ENCODE measurements at regions not wholly inside any gene's neighbourhood (a gene's known extent, or its start where the extent isn't known, plus 50 kb on each side); places are given as distances from the start of the nearest gene placed in this dataset.

- Histone ChIP-seq H3K9me3 (ENCODE audit: low read depth, low read length) (no peaks in the 10 kb centered on the region), H3K4me3 (no peak overlapping the region), H3K27ac (no peak overlapping the region), H3K9ac (ENCODE audit: insufficient read length) (no peak overlapping the region), H3K36me3 (ENCODE audit: insufficient read depth, low read length) (no peaks in the 10 kb centered on the region)
- no peak for TF ChIP-seq POLR2AphosphoS5 (IDR thresholded peaks at IDR 0.05; ENCODE audit: borderline replicate concordance, low read depth, low read length)
- no peak for TF ChIP-seq EZH2 (IDR thresholded peaks at IDR 0.05)
- TF ChIP-seq FOXP2 (optimal IDR thresholded peaks at IDR 0.05; ENCODE audit: control extremely low read depth, extremely low read length, insufficient read depth), result no peak
- no peak for DNase-seq (ENCODE audit: low read depth, low spot score)
Observed at GRCh38 chr11:32262367-32262766, 171.5 kb downstream of the RCN1 start.

GRCh38 chr11:32265911-32266310, 169.4 kb downstream of the WT1 start:
- H3K9ac ChIP-seq (ENCODE audit: insufficient read length), result no peak overlapping the region
- TF ChIP-seq EZH2 (IDR thresholded peaks at IDR 0.05) (no peak), POLR2AphosphoS5 (IDR thresholded peaks at IDR 0.05; ENCODE audit: borderline replicate concordance, low read depth, low read length) (no peak), FOXP2 (optimal IDR thresholded peaks at IDR 0.05; ENCODE audit: control extremely low read depth, extremely low read length, insufficient read depth) (no peak)
- no peaks in the 10 kb centered on the region for H3K9me3 ChIP-seq (ENCODE audit: low read depth, low read length)
- H3K4me3 ChIP-seq, result no peak overlapping the region
- H3K27ac ChIP-seq, result no peak overlapping the region
- no peaks in the 10 kb centered on the region for H3K36me3 ChIP-seq (ENCODE audit: insufficient read depth, low read length)
- DNase-seq (ENCODE audit: low read depth, low spot score), result no peak

- no peak for DNase-seq (ENCODE audit: low read depth, low spot score)
- no peak for TF ChIP-seq FOXP2 (optimal IDR thresholded peaks at IDR 0.05; ENCODE audit: control extremely low read depth, extremely low read length, insufficient read depth)
- TF ChIP-seq POLR2AphosphoS5 (IDR thresholded peaks at IDR 0.05; ENCODE audit: borderline replicate concordance, low read depth, low read length), result no peak
- no peak for TF ChIP-seq EZH2 (IDR thresholded peaks at IDR 0.05)
- Histone ChIP-seq H3K4me3 (no peak overlapping the region), H3K36me3 (ENCODE audit: insufficient read depth, low read length) (no peaks in the 10 kb centered on the region), H3K9ac (ENCODE audit: insufficient read length) (no peak overlapping the region), H3K9me3 (ENCODE audit: low read depth, low read length) (no peaks in the 10 kb centered on the region), H3K27ac (no peak overlapping the region)
Observed at GRCh38 chr11:32266601-32267000, 168.7 kb downstream of the WT1 start.

- TF ChIP-seq FOXP2 (optimal IDR thresholded peaks at IDR 0.05; ENCODE audit: control extremely low read depth, extremely low read length, insufficient read depth) (no peak), POLR2AphosphoS5 (IDR thresholded peaks at IDR 0.05; ENCODE audit: borderline replicate concordance, low read depth, low read length) (no peak), EZH2 (IDR thresholded peaks at IDR 0.05) (no peak)
- no peak overlapping the region for H3K9ac ChIP-seq (ENCODE audit: insufficient read length)
- no peak for DNase-seq (ENCODE audit: low read depth, low spot score)
- no peak overlapping the region for H3K27ac ChIP-seq
- H3K4me3 ChIP-seq, result no peak overlapping the region
- H3K9me3 ChIP-seq (ENCODE audit: low read depth, low read length), result no peaks in the 10 kb centered on the region
- H3K36me3 ChIP-seq (ENCODE audit: insufficient read depth, low read length), result no peaks in the 10 kb centered on the region
Observed at GRCh38 chr11:32267679-32268187, 167.6 kb downstream of the WT1 start.

GRCh38 chr11:32273931-32274330, 161.4 kb downstream of the WT1 start:
- no peak overlapping the region for H3K9ac ChIP-seq (ENCODE audit: insufficient read length)
- DNase-seq (ENCODE audit: low read depth, low spot score), result no peak
- no peak overlapping the region for H3K4me3 ChIP-seq
- no peaks in the 10 kb centered on the region for H3K36me3 ChIP-seq (ENCODE audit: insufficient read depth, low read length)
- no peak for TF ChIP-seq POLR2AphosphoS5 (IDR thresholded peaks at IDR 0.05; ENCODE audit: borderline replicate concordance, low read depth, low read length)
- no peak for TF ChIP-seq EZH2 (IDR thresholded peaks at IDR 0.05)
- TF ChIP-seq FOXP2 (optimal IDR thresholded peaks at IDR 0.05; ENCODE audit: control extremely low read depth, extremely low read length, insufficient read depth), result no peak
- H3K9me3 ChIP-seq (ENCODE audit: low read depth, low read length), result no peaks in the 10 kb centered on the region
- H3K27ac ChIP-seq, result no peak overlapping the region

- Histone ChIP-seq H3K36me3 (ENCODE audit: insufficient read depth, low read length) (no peaks in the 10 kb centered on the region), H3K27ac (no peak overlapping the region), H3K4me3 (no peak overlapping the region), H3K9ac (ENCODE audit: insufficient read length) (no peak overlapping the region), H3K9me3 (ENCODE audit: low read depth, low read length) (no peaks in the 10 kb centered on the region)
- no peak for DNase-seq (ENCODE audit: low read depth, low spot score)
- TF ChIP-seq POLR2AphosphoS5 (IDR thresholded peaks at IDR 0.05; ENCODE audit: borderline replicate concordance, low read depth, low read length), result no peak
- TF ChIP-seq EZH2 (IDR thresholded peaks at IDR 0.05), result no peak
- TF ChIP-seq FOXP2 (optimal IDR thresholded peaks at IDR 0.05; ENCODE audit: control extremely low read depth, extremely low read length, insufficient read depth), result no peak
Observed at GRCh38 chr11:32279672-32280071, 155.7 kb downstream of the WT1 start.

- no peak overlapping the region for H3K27ac ChIP-seq
- no peak for DNase-seq (ENCODE audit: low read depth, low spot score)
- TF ChIP-seq POLR2AphosphoS5 (IDR thresholded peaks at IDR 0.05; ENCODE audit: borderline replicate concordance, low read depth, low read length) (no peak), FOXP2 (optimal IDR thresholded peaks at IDR 0.05; ENCODE audit: control extremely low read depth, extremely low read length, insufficient read depth) (no peak), EZH2 (IDR thresholded peaks at IDR 0.05) (no peak)
Observed at GRCh38 chr11:32280339-32280738, 155.0 kb downstream of the WT1 start.

GRCh38 chr11:32288276-32288675, 147.1 kb downstream of the WT1 start:
- no peak for DNase-seq (ENCODE audit: low read depth, low spot score)
- H3K9me3 ChIP-seq (ENCODE audit: low read depth, low read length), result no peaks in the 10 kb centered on the region

More at GRCh38 chr11:32280339-32280738, 155.0 kb downstream of the WT1 start:
- no peak overlapping the region for H3K9ac ChIP-seq (ENCODE audit: insufficient read length)
- H3K36me3 ChIP-seq (ENCODE audit: insufficient read depth, low read length), result no peaks in the 10 kb centered on the region
- H3K9me3 ChIP-seq (ENCODE audit: low read depth, low read length), result no peaks in the 10 kb centered on the region
- no peak overlapping the region for H3K4me3 ChIP-seq

GRCh38 chr11:32289701-32290100, 145.6 kb downstream of the WT1 start:
- TF ChIP-seq FOXP2 (optimal IDR thresholded peaks at IDR 0.05; ENCODE audit: control extremely low read depth, extremely low read length, insufficient read depth) (no peak), EZH2 (IDR thresholded peaks at IDR 0.05) (no peak), POLR2AphosphoS5 (IDR thresholded peaks at IDR 0.05; ENCODE audit: borderline replicate concordance, low read depth, low read length) (no peak)

More at GRCh38 chr11:32288276-32288675, 147.1 kb downstream of the WT1 start:
- Histone ChIP-seq H3K27ac (no peak overlapping the region), H3K36me3 (ENCODE audit: insufficient read depth, low read length) (no peaks in the 10 kb centered on the region), H3K9ac (ENCODE audit: insufficient read length) (no peak overlapping the region), H3K4me3 (no peak overlapping the region)
- TF ChIP-seq EZH2 (IDR thresholded peaks at IDR 0.05), result no peak
- TF ChIP-seq POLR2AphosphoS5 (IDR thresholded peaks at IDR 0.05; ENCODE audit: borderline replicate concordance, low read depth, low read length), result no peak
- no peak for TF ChIP-seq FOXP2 (optimal IDR thresholded peaks at IDR 0.05; ENCODE audit: control extremely low read depth, extremely low read length, insufficient read depth)

More at GRCh38 chr11:32289701-32290100, 145.6 kb downstream of the WT1 start:
- Histone ChIP-seq H3K36me3 (ENCODE audit: insufficient read depth, low read length) (no peaks in the 10 kb centered on the region), H3K4me3 (no peak overlapping the region), H3K9me3 (ENCODE audit: low read depth, low read length) (no peaks in the 10 kb centered on the region), H3K9ac (ENCODE audit: insufficient read length) (no peak overlapping the region), H3K27ac (no peak overlapping the region)
- DNase-seq (ENCODE audit: low read depth, low spot score), result no peak
